Uterus (tissue), 3 donors: ENCODE measurements at regions not wholly inside any gene's neighbourhood (a gene's known extent, or its start where the extent isn't known, plus 50 kb on each side); places are given as distances from the start of the nearest gene placed in this dataset.

Experiments
- DNase-seq, 2 donors: peaks; one replicate each; pipeline ENCODE4 v3.0.0-alpha.2; 2019 to 2020
- H3K27ac ChIP-seq, 2 donors: fragments of 200-600 bp; sonication (generic); 1 replicate in 1 of 2; 2 replicates in 1 of 2; pipeline ENCODE4 v1.5.1; 2016 to 2018
- H3K27me3 ChIP-seq, 2 donors: fragments of 200-600 bp; sonication (generic); one replicate each; pipeline ENCODE4 v1.5.1; 2018 to 2019; ENCODE audit warnings: control low read depth in 1 of 2
- H3K36me3 ChIP-seq, 2 donors: fragments of 200-600 bp; sonication (generic); one replicate each; pipeline ENCODE4 v1.5.1; 2019; ENCODE audit warnings: control low read depth in 1 of 2
- H3K4me1 ChIP-seq, 2 donors: fragments of 200-600 bp; sonication (generic); one replicate each; pipeline ENCODE4 v1.5.1; 2018 to 2019; ENCODE audit warnings: control low read depth in 1 of 2
- H3K4me3 ChIP-seq, 2 donors: fragments of 200-600 bp; sonication (generic); 1 replicate in 1 of 2; 2 replicates in 1 of 2; pipeline ENCODE4 v1.5.1; 2018 to 2019; ENCODE audit warnings: mild to moderate bottlenecking in 1 of 2
- H3K9me3 ChIP-seq, 2 donors: fragments of 200-600 bp; sonication (generic); one replicate each; pipeline ENCODE4 v1.5.1; 2019; ENCODE audit warnings: control low read depth in 1 of 2
- CTCF ChIP-seq, 4 experiments: fragments of 200-600 bp in 2 of 4; fragments of 450-650 bp in 2 of 4; sonication (generic) in 2 of 4; IDR thresholded peaks; one replicate each; pipeline ENCODE4 v1.5.1; 2016 to 2019; ENCODE audit warnings: antibody characterized with exemption in 4 of 4, mild to moderate bottlenecking in 2 of 4, moderate library complexity in 1 of 4
- POLR2A ChIP-seq, 2 donors: fragments of 450-650 bp; IDR thresholded peaks; one replicate each; pipeline ENCODE4 v1.6.1; 2016; ENCODE audit warnings: antibody characterized with exemption in 2 of 2, mild to moderate bottlenecking in 1 of 2, moderate library complexity in 1 of 2
- intact Hi-C: fragments of 100-400 bp; cut with DNase I; formaldehyde crosslinking; loops from one replicate; pipeline ENCODE4 v1.15.1; 2023; ENCODE audit warnings: low total_unique reads
- donor health status: DM: yes; HTN: yes; CAD: no.

GRCh38 chr18:56373601-56374000 lies 264.8 kb downstream of the TXNL1 start:
- TF ChIP-seq POLR2A (IDR thresholded peaks at IDR 0.05): no peak
- TF ChIP-seq CTCF (IDR thresholded peaks at IDR 0.05): no peak
- Histone ChIP-seq H3K36me3 (no peaks in the 10 kb centered on the region), H3K27ac (no peak overlapping the region), H3K4me3 (no peak overlapping the region), H3K4me1 (no peaks in the 10 kb centered on the region), H3K27me3 (no peaks in the 10 kb centered on the region), H3K9me3 (no peaks in the 10 kb centered on the region)
- intact Hi-C loops: no loop called here
- DNase-seq: no peak

GRCh38 chr18:56368066-56368465 lies 270.3 kb downstream of the TXNL1 start:
- H3K4me1 ChIP-seq: no peaks in the 10 kb centered on the region
- intact Hi-C loops: no loop called here
- no peak overlapping the region for H3K4me3 ChIP-seq
- no peaks in the 10 kb centered on the region for H3K9me3 ChIP-seq
- no peak for DNase-seq
- H3K27me3 ChIP-seq: no peaks in the 10 kb centered on the region
- no peaks in the 10 kb centered on the region for H3K36me3 ChIP-seq
- no peak for TF ChIP-seq POLR2A (IDR thresholded peaks at IDR 0.05)
- TF ChIP-seq CTCF (IDR thresholded peaks at IDR 0.05): no peak
- H3K27ac ChIP-seq: no peak overlapping the region

DNA sequence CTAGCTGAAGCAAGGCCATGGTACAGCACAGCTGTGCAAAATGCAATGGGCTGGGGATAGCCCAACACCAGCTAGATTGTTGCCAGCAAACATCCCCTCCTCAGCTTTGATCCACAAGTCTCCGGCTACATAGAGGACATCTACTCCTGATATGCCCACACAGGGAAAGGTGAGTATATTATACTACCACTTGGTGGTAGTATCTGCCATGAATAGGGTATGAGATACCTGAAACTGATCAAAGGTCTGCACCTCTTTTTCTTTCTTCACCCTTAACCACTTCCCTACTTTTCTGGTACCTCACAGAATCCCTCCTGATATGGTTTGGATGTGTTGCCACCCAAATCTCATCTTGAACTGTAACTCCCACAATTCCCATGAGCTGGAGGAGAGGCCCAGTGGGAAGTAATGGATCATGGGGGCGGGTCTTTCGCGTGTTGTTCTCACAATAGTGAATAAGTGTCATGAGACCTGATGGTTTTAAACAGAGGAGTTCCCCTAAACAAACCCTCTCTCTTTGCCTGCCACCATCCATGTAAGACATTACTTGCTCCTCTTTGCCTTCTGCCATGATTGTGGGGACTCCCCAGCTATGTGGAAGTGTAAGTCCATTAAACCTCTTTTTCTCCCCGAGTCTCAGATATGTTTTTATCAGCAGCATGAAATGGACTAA lies 279.6 kb downstream of the TXNL1 start:
- intact Hi-C loops: no loop called here
- TF ChIP-seq CTCF (IDR thresholded peaks at IDR 0.05) (no peak), POLR2A (IDR thresholded peaks at IDR 0.05) (no peak)
- no peak overlapping the region for H3K4me3 ChIP-seq

GRCh38 chr18:56353663-56354260 lies 284.6 kb downstream of the TXNL1 start:
- TF ChIP-seq POLR2A (IDR thresholded peaks at IDR 0.05) (no peak), CTCF (IDR thresholded peaks at IDR 0.05) (no peak)
- no peak overlapping the region for H3K27ac ChIP-seq

More for the DNA sequence above, 279.6 kb downstream of the TXNL1 start:
- H3K9me3 ChIP-seq: peaks cover 0 to 5% of the 10 kb centered on the region in 2 donors
- H3K4me1 ChIP-seq: no peaks in the 10 kb centered on the region
- no peak overlapping the region for H3K27ac ChIP-seq
- no peak for DNase-seq
- no peaks in the 10 kb centered on the region for H3K27me3 ChIP-seq
- no peaks in the 10 kb centered on the region for H3K36me3 ChIP-seq

DNA sequence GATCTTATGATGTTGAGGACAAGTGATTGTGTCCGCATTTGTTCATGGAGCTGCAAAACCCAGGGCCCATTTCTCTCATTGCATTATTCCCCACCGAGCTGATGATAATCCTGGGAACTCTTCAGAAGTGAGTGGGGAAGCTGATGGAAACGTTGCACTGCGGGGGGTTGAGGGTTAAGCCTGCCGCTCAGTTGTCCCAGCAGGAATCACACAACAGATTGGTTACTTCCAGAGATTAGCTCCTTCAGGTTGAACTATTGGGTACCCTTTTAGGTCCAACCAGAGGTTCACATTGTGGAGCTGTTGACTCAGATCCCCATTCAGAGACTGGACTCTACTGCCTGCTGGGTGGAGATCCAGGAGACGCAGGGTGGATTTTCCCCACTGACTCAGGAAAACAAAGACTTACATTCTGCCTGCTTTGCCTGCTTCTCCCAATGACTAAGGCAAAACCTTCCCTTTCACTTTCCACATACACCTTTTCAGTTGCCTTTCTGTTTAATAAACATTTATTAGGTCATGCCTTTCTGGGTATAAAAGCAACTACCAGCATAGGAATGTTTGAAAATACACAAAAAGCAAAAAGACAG lies 286.4 kb downstream of the TXNL1 start:
- no peaks in the 10 kb centered on the region for H3K4me1 ChIP-seq
- H3K27ac ChIP-seq: no peak overlapping the region
- no peaks in the 10 kb centered on the region for H3K36me3 ChIP-seq
- H3K9me3 ChIP-seq: no peaks in the 10 kb centered on the region
- DNase-seq: no peak
- no peaks in the 10 kb centered on the region for H3K27me3 ChIP-seq
- TF ChIP-seq CTCF (IDR thresholded peaks at IDR 0.05): no peak
- TF ChIP-seq POLR2A (IDR thresholded peaks at IDR 0.05): no peak
- intact Hi-C loops: no loop called here
- H3K4me3 ChIP-seq: no peak overlapping the region

More at GRCh38 chr18:56353663-56354260, 284.6 kb downstream of the TXNL1 start:
- H3K4me3 ChIP-seq: no peak overlapping the region
- H3K36me3 ChIP-seq: no peaks in the 10 kb centered on the region
- no peaks in the 10 kb centered on the region for H3K9me3 ChIP-seq
- no peak for DNase-seq
- no peaks in the 10 kb centered on the region for H3K4me1 ChIP-seq
- intact Hi-C loops: no loop called here
- no peaks in the 10 kb centered on the region for H3K27me3 ChIP-seq
